Neuronal stem cell (in vitro differentiated cells): ENCODE measurements at regions not wholly inside any gene's neighbourhood (a gene's known extent, or its start where the extent isn't known, plus 50 kb on each side); places are given as distances from the start of the nearest gene placed in this dataset.

Experiments
- DNase-seq: peaks from one replicate; pipeline ENCODE4 v3.0.0-alpha.2; 2013; ENCODE audit warnings: low spot score
- H2AFZ ChIP-seq: one replicate; pipeline ENCODE4 v1.6.1; 2013; ENCODE audit warnings: mild to moderate bottlenecking, low read length, inconsistent platforms
- H2AK5ac ChIP-seq: 2 replicates; pipeline ENCODE4 v1.6.1; 2013; ENCODE audit warnings: low read depth, mild to moderate bottlenecking, inconsistent platforms, low read length, moderate library complexity, mixed read lengths
- H2BK120ac ChIP-seq: 2 replicates; pipeline ENCODE4 v1.6.1; 2013; ENCODE audit warnings: low read depth, mild to moderate bottlenecking, inconsistent platforms, low read length, moderate library complexity, mixed read lengths
- H2BK12ac ChIP-seq: one replicate; pipeline ENCODE4 v1.6.1; 2013; ENCODE audit warnings: low read length, inconsistent platforms
- H2BK15ac ChIP-seq: 2 replicates; pipeline ENCODE4 v1.6.1; 2013; ENCODE audit warnings: mild to moderate bottlenecking, low read length, inconsistent platforms, mixed read lengths
- H2BK5ac ChIP-seq: one replicate; pipeline ENCODE4 v1.6.1; 2013; ENCODE audit warnings: inconsistent platforms, mild to moderate bottlenecking, low read length, moderate library complexity
- H3K14ac ChIP-seq: one replicate; pipeline ENCODE4 v1.6.1; 2013; ENCODE audit warnings: low read length, inconsistent platforms
- H3K18ac ChIP-seq: 2 replicates; pipeline ENCODE4 v1.6.1; 2013; ENCODE audit warnings: low read length, inconsistent platforms
- H3K23ac ChIP-seq: 2 replicates; pipeline ENCODE4 v1.6.1; 2013; ENCODE audit warnings: low read depth, mild to moderate bottlenecking, mixed read lengths, low read length, inconsistent platforms; ENCODE audit not compliant: poor library complexity
- H3K27ac ChIP-seq: replicated peaks from 3 replicates; pipeline ENCODE4 v1.5.1; 2013; ENCODE audit warnings: low read length, inconsistent platforms
- H3K27me3 ChIP-seq, 3 experiments: 2 replicates each; pipeline ENCODE4 v1.6.1; 2013; ENCODE audit warnings: low read length in 3 of 3, mild to moderate bottlenecking in 2 of 3, inconsistent platforms in 1 of 3, low read depth in 1 of 3, mixed read lengths in 1 of 3, moderate library complexity in 1 of 3; ENCODE audit not compliant: control insufficient read depth in 3 of 3, insufficient read depth in 3 of 3
- H3K36me3 ChIP-seq, 2 donors: replicated peaks in 1 of 2; 2 replicates each; pipeline ENCODE4 v1.6.1; 2013; ENCODE audit warnings: low read length in 2 of 2; ENCODE audit not compliant: control insufficient read depth in 2 of 2, insufficient read depth in 2 of 2
- H3K4ac ChIP-seq: 2 replicates; pipeline ENCODE4 v1.6.1; 2013; ENCODE audit warnings: inconsistent platforms, mild to moderate bottlenecking, low read length, moderate library complexity
- H3K4me1 ChIP-seq, 2 donors: 1 replicate in 1 of 2; 2 replicates in 1 of 2; pipeline ENCODE4 v1.6.1; 2013; ENCODE audit warnings: low read length in 2 of 2, low read depth in 1 of 2; ENCODE audit not compliant: control insufficient read depth in 2 of 2, insufficient read depth in 1 of 2
- H3K4me2 ChIP-seq: one replicate; pipeline ENCODE4 v1.6.1; 2013; ENCODE audit warnings: mild to moderate bottlenecking, low read length, inconsistent platforms; ENCODE audit not compliant: insufficient read depth, poor library complexity, severe bottlenecking
- H3K4me3 ChIP-seq, 2 donors: 2 replicates each; pipeline ENCODE4 v1.5.1; 2013; ENCODE audit warnings: low read length in 2 of 2, mild to moderate bottlenecking in 2 of 2, inconsistent platforms in 1 of 2, moderate library complexity in 1 of 2
- H3K79me1 ChIP-seq: one replicate; pipeline ENCODE4 v1.6.1; 2013; ENCODE audit warnings: low read depth, mild to moderate bottlenecking, inconsistent platforms, low read length, moderate library complexity
- H3K9ac ChIP-seq: one replicate; pipeline ENCODE4 v1.6.1; 2013; ENCODE audit warnings: mild to moderate bottlenecking, low read depth, low read length, inconsistent platforms; ENCODE audit not compliant: poor library complexity
- H3K9me3 ChIP-seq, 2 donors: replicated peaks in 1 of 2; 2 replicates each; pipeline versions ENCODE3 to v1.6.1; 2013; ENCODE audit warnings: low read length in 2 of 2, mild to moderate bottlenecking in 2 of 2, inconsistent platforms in 1 of 2, low read depth in 1 of 2, mixed read lengths in 1 of 2, moderate library complexity in 1 of 2; ENCODE audit not compliant: control insufficient read depth in 2 of 2, insufficient read depth in 1 of 2
- H4K8ac ChIP-seq: one replicate; pipeline ENCODE4 v1.6.1; 2013; ENCODE audit warnings: low read depth, mild to moderate bottlenecking, inconsistent platforms, low read length, moderate library complexity
- H4K91ac ChIP-seq: one replicate; pipeline ENCODE4 v1.6.1; 2013; ENCODE audit warnings: low read length, low read depth, mild to moderate bottlenecking, inconsistent platforms; ENCODE audit not compliant: poor library complexity
- WGBS, 2 donors: extraction: QIAGEN DNeasy Blood & Tissue Kit; methylation state at CpG; one replicate each; pipeline ENCODE4 v1.1.7; 2013; ENCODE audit warnings: missing lambda C conversion rate in 2 of 2, mixed read lengths in 1 of 2; ENCODE audit not compliant: insufficient read length in 2 of 2, insufficient replicate concordance in 1 of 2; ENCODE audit errors: extremely low coverage in 2 of 2; 5-methylcytosine and 5-hydroxymethylcytosine counted together

DNA sequence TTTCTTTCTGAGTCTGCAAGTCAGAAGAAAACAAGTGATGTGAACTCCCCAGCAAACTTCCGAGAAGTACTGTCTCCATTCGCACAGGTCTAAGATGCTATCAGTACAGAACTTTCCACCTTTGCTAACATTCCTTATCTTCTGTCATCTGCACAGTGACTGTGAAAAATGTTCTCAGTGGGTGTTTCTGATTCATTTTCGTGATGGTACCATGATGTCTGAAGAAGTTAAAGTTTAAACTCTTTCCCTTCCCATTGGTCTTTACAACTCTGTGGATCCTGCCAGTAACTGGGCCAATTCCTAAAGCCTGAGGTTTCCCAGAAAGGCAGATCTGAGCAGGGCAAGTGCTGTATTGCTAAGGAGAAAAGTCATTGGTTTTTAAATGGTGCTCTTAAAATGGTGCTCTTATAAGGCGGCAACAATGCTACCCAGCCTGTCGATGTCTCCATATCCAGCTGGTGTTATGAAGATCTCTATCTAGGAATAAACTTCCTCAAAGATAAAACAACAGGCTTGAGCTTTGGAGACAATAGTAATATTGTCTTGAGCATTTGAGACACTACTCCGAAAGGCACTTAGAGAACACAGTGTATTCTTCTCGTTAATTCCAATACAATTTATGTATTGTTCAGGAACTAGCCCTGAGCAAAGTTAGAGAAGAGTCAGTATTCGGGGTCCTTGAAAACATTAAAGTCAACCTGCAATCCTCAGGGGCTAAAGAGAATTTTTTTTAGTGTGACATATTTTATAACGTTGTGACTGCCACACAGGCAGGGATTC is 232.3 kb downstream of the OSR1 start:
- no peak overlapping the region for H2BK12ac ChIP-seq
- H3K9ac ChIP-seq = no peak overlapping the region
- H3K36me3 ChIP-seq = no peaks in the 10 kb centered on the region
- H2BK5ac ChIP-seq = no peak overlapping the region
- H4K91ac ChIP-seq = no peak overlapping the region
- WGBS, 2 donors = no CpG with 5 or more reads among the region's 9 CpGs
- H2AFZ ChIP-seq = no peak overlapping the region
- H3K18ac ChIP-seq = no peak overlapping the region
- DNase-seq = no peak
- H4K8ac ChIP-seq = no peak overlapping the region
- no peak overlapping the region for H3K4me3 ChIP-seq
- H3K27me3 ChIP-seq = no peaks in the 10 kb centered on the region
- H3K4me2 ChIP-seq = no peak overlapping the region
- H3K4ac ChIP-seq = no peak overlapping the region
- no peak overlapping the region for H3K14ac ChIP-seq
- no peaks in the 10 kb centered on the region for H3K9me3 ChIP-seq
- H3K4me1 ChIP-seq = peaks cover 0 to 9% of the 10 kb centered on the region in 2 donors
- no peak overlapping the region for H2AK5ac ChIP-seq
- H3K79me1 ChIP-seq = no peaks in the 10 kb centered on the region
- H3K27ac ChIP-seq = no peak overlapping the region
- H2BK120ac ChIP-seq = no peak overlapping the region
- no peak overlapping the region for H3K23ac ChIP-seq
- no peak overlapping the region for H2BK15ac ChIP-seq

- Histone ChIP-seq H2AK5ac (no peak overlapping the region), H3K18ac (no peak overlapping the region), H3K79me1 (no peaks in the 10 kb centered on the region), H2BK5ac (no peak overlapping the region), H3K9me3 (no peaks in the 10 kb centered on the region), H3K27me3 (no peaks in the 10 kb centered on the region), H3K14ac (no peak overlapping the region), H2BK12ac (no peak overlapping the region), H3K27ac (no peak overlapping the region), H2BK15ac (no peak overlapping the region), H3K4me2 (no peak overlapping the region), H3K4me3 (no peak overlapping the region), H4K91ac (no peak overlapping the region), H3K9ac (no peak overlapping the region), H4K8ac (no peak overlapping the region), H3K36me3 (no peaks in the 10 kb centered on the region), H2BK120ac (no peak overlapping the region), H3K4me1 (peaks cover 2 to 14% of the 10 kb centered on the region in 2 donors), H2AFZ (no peak overlapping the region), H3K23ac (no peak overlapping the region), H3K4ac (no peak overlapping the region)
- no peak for DNase-seq
- no CpG with 5 or more reads among the region's 5 CpGs for WGBS, 2 donors
Observed at GRCh38 chr2:19124135-19124534, 234.3 kb downstream of the OSR1 start.

- no peak overlapping the region for H3K14ac ChIP-seq
- no peak overlapping the region for H4K8ac ChIP-seq
- H3K27ac ChIP-seq = no peak overlapping the region
- H3K9me3 ChIP-seq = no peaks in the 10 kb centered on the region
- H2AFZ ChIP-seq = no peak overlapping the region
- H2BK120ac ChIP-seq = no peak overlapping the region
- H4K91ac ChIP-seq = no peak overlapping the region
- no peak overlapping the region for H3K4me2 ChIP-seq
- no peak overlapping the region for H3K4me3 ChIP-seq
- H2BK12ac ChIP-seq = no peak overlapping the region
- no CpG with 5 or more reads among the region's 2 CpGs for WGBS, 2 donors
- no peak overlapping the region for H3K18ac ChIP-seq
- no peaks in the 10 kb centered on the region for H3K27me3 ChIP-seq
- DNase-seq = no peak
- no peak overlapping the region for H2BK15ac ChIP-seq
- no peaks in the 10 kb centered on the region for H3K79me1 ChIP-seq
- H3K9ac ChIP-seq = no peak overlapping the region
- no peak overlapping the region for H2BK5ac ChIP-seq
- peaks cover 2 to 14% of the 10 kb centered on the region in 2 donors for H3K4me1 ChIP-seq
- H2AK5ac ChIP-seq = no peak overlapping the region
- no peaks in the 10 kb centered on the region for H3K36me3 ChIP-seq
- no peak overlapping the region for H3K23ac ChIP-seq
- no peak overlapping the region for H3K4ac ChIP-seq
Observed at GRCh38 chr2:19123556-19123955, 234.9 kb downstream of the OSR1 start.

GRCh38 chr2:19122220-19122619 is 236.2 kb downstream of the OSR1 start:
- H3K27me3 ChIP-seq = no peaks in the 10 kb centered on the region
- no peak overlapping the region for H3K23ac ChIP-seq
- H3K9me3 ChIP-seq = no peaks in the 10 kb centered on the region
- H4K8ac ChIP-seq = no peak overlapping the region
- H2AFZ ChIP-seq = no peak overlapping the region
- no peak overlapping the region for H2AK5ac ChIP-seq
- no peak overlapping the region for H2BK15ac ChIP-seq
- no peak overlapping the region for H3K4me3 ChIP-seq
- no peak for DNase-seq
- no peaks in the 10 kb centered on the region for H3K36me3 ChIP-seq
- no peak overlapping the region for H3K27ac ChIP-seq
- no peak overlapping the region for H3K4me2 ChIP-seq
- no peak overlapping the region for H3K18ac ChIP-seq
- H3K14ac ChIP-seq = no peak overlapping the region
- H4K91ac ChIP-seq = no peak overlapping the region
- no peak overlapping the region for H3K4ac ChIP-seq
- no peak overlapping the region for H2BK5ac ChIP-seq
- no peak overlapping the region for H3K9ac ChIP-seq
- no peak overlapping the region for H2BK120ac ChIP-seq
- H2BK12ac ChIP-seq = no peak overlapping the region
- H3K79me1 ChIP-seq = no peaks in the 10 kb centered on the region
- peaks cover 2 to 11% of the 10 kb centered on the region in 2 donors for H3K4me1 ChIP-seq
- WGBS, 2 donors = no CpG with 5 or more reads among the region's 1 CpG
